ENCODE measurements at regions not wholly inside any gene's neighbourhood (a gene's known extent, or its start where the extent isn't known, plus 50 kb on each side); places are given as distances from the start of the nearest gene placed in this dataset.
A peak's percentile ranks its signal among the peaks of the same experiment; 100 is the strongest.
"Not testable (repeated sequence)": the region's sequence is repeated elsewhere in the genome, so short reads cannot be mapped to it uniquely, and the experiment has no call there.

- TF ChIP-seq JUND (IDR thresholded peaks at IDR 0.05; ENCODE audit: low read depth): no peak
- in situ Hi-C loops (cut with HindIII; ENCODE audit: low pct_unique_long_range_greater_than_20kb, low sequenced_read_pairs): no loop called here
- no peak for DNase-seq (ENCODE audit: low read depth in 1 of 2, low spot score in 1 of 2)
Measured at GRCh38 chr5:89673019-89673418, 736.5 kb downstream of the CETN3 start.

- in situ Hi-C loops (cut with HindIII; ENCODE audit: low pct_unique_long_range_greater_than_20kb, low sequenced_read_pairs): no loop called here
Measured at GRCh38 chr5:89668821-89669220, 740.7 kb downstream of the CETN3 start.

GRCh38 chr5:89662499-89662898, 747.1 kb downstream of the CETN3 start:
- no peak for TF ChIP-seq JUND (IDR thresholded peaks at IDR 0.05; ENCODE audit: low read depth)
- no peak for DNase-seq (ENCODE audit: low read depth in 1 of 2, low spot score in 1 of 2)
- in situ Hi-C loops (cut with HindIII; ENCODE audit: low pct_unique_long_range_greater_than_20kb, low sequenced_read_pairs): no loop called here

More at GRCh38 chr5:89668821-89669220, 740.7 kb downstream of the CETN3 start:
- no peak for DNase-seq (ENCODE audit: low read depth in 1 of 2, low spot score in 1 of 2)
- no peak for TF ChIP-seq JUND (IDR thresholded peaks at IDR 0.05; ENCODE audit: low read depth)

- TF ChIP-seq JUND (IDR thresholded peaks at IDR 0.05; ENCODE audit: low read depth): no peak
- in situ Hi-C loops (cut with HindIII; ENCODE audit: low pct_unique_long_range_greater_than_20kb, low sequenced_read_pairs): no loop called here
- DNase-seq (ENCODE audit: low read depth in 1 of 2, low spot score in 1 of 2): no peak
Measured at GRCh38 chr5:89638871-89639270, 755.9 kb upstream of the MEF2C start.

GRCh38 chr5:89634176-89634575, 751.2 kb upstream of the MEF2C start:
- DNase-seq (ENCODE audit: low read depth in 1 of 2, low spot score in 1 of 2); in situ Hi-C loops (cut with HindIII; ENCODE audit: low pct_unique_long_range_greater_than_20kb, low sequenced_read_pairs): not testable (repeated sequence)

GRCh38 chr5:89630064-89630463, 747.1 kb upstream of the MEF2C start:
- DNase-seq (ENCODE audit: low read depth in 1 of 2, low spot score in 1 of 2); in situ Hi-C loops (cut with HindIII; ENCODE audit: low pct_unique_long_range_greater_than_20kb, low sequenced_read_pairs): not testable (repeated sequence)

GRCh38 chr5:89628876-89629635, 746.1 kb upstream of the MEF2C start:
- peak in 1 of 2 experiments; percentile 12 for DNase-seq (ENCODE audit: low read depth in 1 of 2, low spot score in 1 of 2)
- no peak for TF ChIP-seq JUND (IDR thresholded peaks at IDR 0.05; ENCODE audit: low read depth)
- in situ Hi-C loops (cut with HindIII; ENCODE audit: low pct_unique_long_range_greater_than_20kb, low sequenced_read_pairs): no loop called here

- DNase-seq (ENCODE audit: low read depth in 1 of 2, low spot score in 1 of 2): no peak
- TF ChIP-seq JUND (IDR thresholded peaks at IDR 0.05; ENCODE audit: low read depth): no peak
- in situ Hi-C loops (cut with HindIII; ENCODE audit: low pct_unique_long_range_greater_than_20kb, low sequenced_read_pairs): no loop called here
Measured at GRCh38 chr5:89615839-89616518, 733.0 kb upstream of the MEF2C start.

- TF ChIP-seq JUND (IDR thresholded peaks at IDR 0.05; ENCODE audit: low read depth): no peak
- DNase-seq (ENCODE audit: low read depth in 1 of 2, low spot score in 1 of 2): no peak
- in situ Hi-C loops (cut with HindIII; ENCODE audit: low pct_unique_long_range_greater_than_20kb, low sequenced_read_pairs): no loop called here
Measured at GRCh38 chr5:89613222-89613956, 730.4 kb upstream of the MEF2C start.

GRCh38 chr5:89606939-89607534, 724.1 kb upstream of the MEF2C start:
- no peak for DNase-seq (ENCODE audit: low read depth in 1 of 2, low spot score in 1 of 2)
- in situ Hi-C loops (cut with HindIII; ENCODE audit: low pct_unique_long_range_greater_than_20kb, low sequenced_read_pairs): no loop called here
- no peak for TF ChIP-seq JUND (IDR thresholded peaks at IDR 0.05; ENCODE audit: low read depth)

- in situ Hi-C loops (cut with HindIII; ENCODE audit: low pct_unique_long_range_greater_than_20kb, low sequenced_read_pairs): no loop called here
- no peak for TF ChIP-seq JUND (IDR thresholded peaks at IDR 0.05; ENCODE audit: low read depth)
Measured at GRCh38 chr5:89604342-89604741, 721.4 kb upstream of the MEF2C start.

GRCh38 chr5:89601880-89602279, 718.9 kb upstream of the MEF2C start:
- TF ChIP-seq JUND (IDR thresholded peaks at IDR 0.05; ENCODE audit: low read depth): no peak
- in situ Hi-C loops (cut with HindIII; ENCODE audit: low pct_unique_long_range_greater_than_20kb, low sequenced_read_pairs): no loop called here

More at GRCh38 chr5:89604342-89604741, 721.4 kb upstream of the MEF2C start:
- no peak for DNase-seq (ENCODE audit: low read depth in 1 of 2, low spot score in 1 of 2)

More at GRCh38 chr5:89601880-89602279, 718.9 kb upstream of the MEF2C start:
- DNase-seq (ENCODE audit: low read depth in 1 of 2, low spot score in 1 of 2): no peak

All from T47D (cell line).